H1 (cell line): ENCODE measurements at regions not wholly inside any gene's neighbourhood (a gene's known extent, or its start where the extent isn't known, plus 50 kb on each side); places are given as distances from the start of the nearest gene placed in this dataset.

Experiments
- CBX5 ChIP-seq: fragments of 300-800, 300-1000 bp; sonication (generic); IDR thresholded peaks from 2 replicates; pipeline ENCODE4 v1.7.1; 2016; ENCODE audit warnings: antibody characterized with exemption, low read length, low read depth
- SIN3A ChIP-seq, 2 experiments: IDR thresholded peaks in 1 of 2; conservative IDR thresholded peaks in 1 of 2; 2 replicates each; pipeline ENCODE4 v1.6.1; 2011 to 2012; ENCODE audit warnings: low read length in 2 of 2, improper control_type of control experiment in 1 of 2, low read depth in 1 of 2, mild to moderate bottlenecking in 1 of 2

DNA sequence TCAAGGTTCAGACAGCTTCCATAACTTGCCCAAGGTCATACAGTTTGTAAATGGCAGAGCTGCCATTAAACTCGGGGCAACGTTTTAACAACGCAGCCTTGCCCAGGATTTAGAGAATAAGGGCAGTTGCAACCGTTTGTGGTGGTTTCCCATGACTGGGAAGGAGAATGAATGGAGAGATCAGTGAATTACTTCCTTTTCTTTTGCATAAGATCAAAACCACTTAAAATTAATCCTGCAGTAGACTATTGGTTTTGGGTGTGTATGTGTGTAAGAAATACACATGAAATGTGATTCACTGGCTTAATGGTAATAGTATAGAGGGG lies 179.1 kb upstream of the MIR17HG start (continued):
- TF ChIP-seq CBX5 (no peak), SIN3A (conservative IDR thresholded peaks at IDR 0.05 in 1 of 2, IDR thresholded peaks at IDR 0.05 in 1 of 2; ENCODE audit: low read depth in 1 of 2, low read length in 2 of 2) (no peak)
